HG03439 (cell line): ENCODE measurements at regions not wholly inside any gene's neighbourhood (a gene's known extent, or its start where the extent isn't known, plus 50 kb on each side); places are given as distances from the start of the nearest gene placed in this dataset.
"Not testable (repeated sequence)": the region's sequence is repeated elsewhere in the genome, so short reads cannot be mapped to it uniquely, and the experiment has no call there.

ENCODE experiments used
- ATAC-seq: cut with Tn5 transposase; IDR thresholded peaks from one replicate; pipeline ENCODE4 v1.9.1; 2021; ENCODE audit warnings: mild to moderate bottlenecking, moderate library complexity; ENCODE audit not compliant: unreplicated experiment

GRCh38 chr15:62404194-62404985, 239.3 kb upstream of the C2CD4B start:
- no peak for ATAC-seq

DNA sequence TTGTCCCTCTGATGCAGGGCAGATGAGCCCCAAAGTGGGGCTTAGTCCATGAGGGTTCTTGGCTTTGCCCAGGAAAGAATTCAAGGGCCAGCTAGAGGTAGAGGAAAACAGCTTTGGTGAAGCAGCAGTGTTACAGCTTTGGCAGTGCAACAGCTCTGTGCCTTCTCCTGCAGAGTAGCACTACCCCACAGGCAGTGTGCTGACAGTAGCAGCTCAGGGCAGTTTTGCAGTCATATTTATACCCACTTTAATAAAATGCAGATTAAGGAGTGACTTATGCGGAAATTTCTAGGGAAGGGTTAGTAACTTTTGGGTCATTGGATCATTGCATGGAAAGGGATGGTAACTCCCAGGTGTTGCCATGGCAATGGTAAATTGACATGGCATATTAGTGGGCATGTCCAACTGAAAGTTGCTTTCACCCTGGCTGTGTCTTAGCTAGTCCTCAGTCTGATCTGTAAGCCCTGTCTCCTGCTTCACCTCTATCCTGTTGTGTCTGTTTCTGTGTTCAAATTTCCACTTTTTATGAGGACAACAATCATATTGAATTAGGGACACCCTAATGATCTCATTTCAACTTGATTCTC, 241.3 kb upstream of the C2CD4B start:
- ATAC-seq: no peak

DNA sequence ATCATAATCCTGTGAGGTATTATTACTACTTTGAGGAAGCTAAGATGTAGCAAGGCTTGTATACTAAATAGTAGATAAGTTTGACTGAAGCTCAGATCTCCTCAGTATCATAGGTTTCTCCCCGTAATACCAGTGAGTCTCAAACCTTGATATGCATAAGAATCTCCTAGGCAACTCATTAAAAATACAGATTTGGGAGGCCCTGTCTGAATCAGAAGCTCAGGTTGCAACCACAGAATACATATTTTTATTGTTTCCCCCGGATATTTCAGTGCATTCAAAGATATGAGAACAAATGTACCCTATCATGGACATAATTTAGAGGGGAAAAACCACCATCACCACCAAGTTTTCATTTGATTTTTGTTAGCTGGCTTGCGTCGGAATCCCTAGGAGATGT, 242.1 kb upstream of the C2CD4B start:
- ATAC-seq: no peak

DNA sequence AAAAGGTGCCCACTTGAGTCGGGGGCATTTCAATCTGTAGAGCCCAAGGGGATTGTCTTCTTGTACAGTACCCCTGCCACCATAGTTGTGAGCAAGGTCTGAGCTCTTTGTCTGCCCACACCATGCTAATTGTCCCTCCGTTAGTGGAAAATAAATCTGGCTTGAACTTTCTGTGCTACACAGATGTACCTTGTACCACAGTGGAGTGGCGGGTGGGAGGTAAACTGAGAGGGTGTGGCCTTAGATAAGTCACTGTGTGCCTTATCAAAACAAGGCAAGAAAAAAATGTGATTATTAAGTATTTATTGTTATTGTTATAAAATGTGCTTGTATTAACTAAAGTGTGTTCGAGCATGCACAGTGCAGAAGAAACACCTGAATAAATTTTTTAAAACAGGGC, 242.9 kb upstream of the C2CD4B start:
- ATAC-seq: no peak

DNA sequence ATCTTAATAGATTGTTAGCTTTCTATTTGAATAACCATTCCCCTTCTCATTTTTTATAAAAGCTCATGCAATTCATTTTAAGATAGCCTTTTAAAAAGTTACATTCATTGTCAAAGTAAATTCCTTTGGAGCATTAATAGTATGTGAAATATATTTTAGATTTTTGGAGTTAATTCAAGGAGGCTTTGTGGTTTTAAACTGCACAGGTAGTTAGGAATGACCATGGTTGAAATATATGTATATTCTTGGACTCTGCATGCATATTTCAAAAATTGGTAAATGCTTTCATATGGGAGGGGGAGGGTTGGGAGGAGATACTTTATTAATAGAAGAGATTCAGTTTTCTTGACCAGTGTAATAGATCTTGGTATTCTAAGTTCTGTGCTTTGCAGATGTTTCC, 244.4 kb upstream of the C2CD4B start:
- no peak for ATAC-seq

GRCh38 chr15:62412686-62413085, 247.6 kb upstream of the C2CD4B start:
- no peak for ATAC-seq

DNA sequence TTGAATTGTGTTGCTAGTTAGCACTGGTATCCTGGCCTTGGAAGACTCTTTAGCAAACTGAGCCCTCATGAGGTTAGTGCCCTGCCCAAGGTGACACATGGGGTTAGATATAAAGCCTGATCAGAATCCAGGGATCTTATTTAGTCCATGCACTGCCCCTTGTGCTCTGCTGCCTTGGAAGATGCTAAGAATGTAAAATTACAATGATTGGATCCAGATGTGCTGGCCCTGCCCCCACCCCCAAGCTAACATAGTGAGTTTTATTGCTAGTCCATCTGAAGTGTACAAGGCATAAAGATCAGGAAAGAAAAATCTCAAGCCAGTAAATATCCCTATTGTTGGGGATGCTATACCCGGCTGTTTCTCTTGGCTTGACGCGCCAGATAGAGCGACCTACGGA, 248.1 kb upstream of the C2CD4B start:
- no peak for ATAC-seq

- no peak for ATAC-seq
Observed at GRCh38 chr15:62413786-62414185, 248.7 kb upstream of the C2CD4B start.

DNA sequence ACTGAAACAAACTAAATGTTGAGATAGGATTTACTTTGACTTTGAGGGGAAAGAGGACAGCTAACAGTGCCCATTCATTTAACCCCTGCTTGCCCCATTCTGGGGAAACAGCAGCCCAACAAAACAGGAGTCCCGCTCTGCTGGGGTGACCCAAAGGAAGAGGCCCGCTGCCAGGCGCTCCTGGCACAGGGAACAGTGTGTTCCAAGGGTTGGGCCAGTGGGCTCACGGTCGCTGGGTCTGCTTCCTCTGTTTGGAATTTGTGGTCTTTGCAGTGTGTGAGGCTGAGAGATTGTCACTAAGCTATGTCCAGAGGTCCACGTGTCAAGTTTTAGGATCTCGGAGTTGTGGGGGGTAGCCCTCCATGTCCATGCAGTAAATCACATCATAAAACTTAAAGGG, 250.4 kb upstream of the C2CD4B start:
- ATAC-seq: no peak

- no peak for ATAC-seq
Observed at GRCh38 chr15:62416526-62416925, 251.4 kb upstream of the C2CD4B start.

DNA sequence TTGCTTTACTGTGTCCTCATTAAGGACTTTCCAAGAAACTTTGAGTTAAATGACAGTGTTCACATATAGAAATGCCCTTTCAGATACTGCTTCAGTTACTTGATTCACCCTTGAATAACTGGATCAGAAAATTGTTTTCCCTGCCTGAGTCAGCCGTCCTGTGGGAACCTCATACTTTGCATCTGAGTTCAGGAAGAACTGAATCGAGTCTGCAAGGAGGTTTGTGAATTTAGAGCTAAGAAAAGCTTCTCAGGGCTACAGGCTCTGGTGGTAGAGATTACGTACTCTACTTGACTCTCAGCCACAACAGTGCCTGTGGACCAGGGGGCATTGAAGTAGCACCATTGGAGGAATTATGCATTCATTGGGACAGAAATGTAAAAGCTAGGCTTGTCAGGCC, 252.4 kb upstream of the C2CD4B start:
- ATAC-seq: no peak

GRCh38 chr15:62418496-62418895, 253.4 kb upstream of the C2CD4B start:
- ATAC-seq: not testable (repeated sequence)

- no peak for ATAC-seq
Observed at GRCh38 chr15:62419192-62419591, 254.1 kb upstream of the C2CD4B start.

- ATAC-seq: not testable (repeated sequence)
Observed at GRCh38 chr15:62420371-62420770, 255.3 kb upstream of the C2CD4B start.

DNA sequence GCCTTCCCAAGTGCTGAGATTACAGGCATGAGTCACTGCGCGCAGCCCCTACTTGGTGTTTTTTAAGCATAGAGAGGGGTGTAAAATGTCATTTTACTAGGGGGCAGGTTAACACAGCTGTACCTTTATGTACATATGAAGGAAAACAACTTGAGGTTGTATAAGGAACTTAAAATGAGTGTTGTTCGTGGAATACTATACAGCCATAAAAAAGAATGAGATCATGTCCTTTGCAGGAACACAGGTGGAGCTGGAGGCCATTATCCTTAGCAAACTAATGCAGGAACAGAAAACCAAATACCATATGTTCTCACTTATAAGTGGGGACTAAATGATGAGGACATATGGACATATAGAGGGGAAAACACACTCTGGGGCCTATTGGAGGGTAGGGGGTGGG, 256.2 kb upstream of the C2CD4B start:
- no peak for ATAC-seq

DNA sequence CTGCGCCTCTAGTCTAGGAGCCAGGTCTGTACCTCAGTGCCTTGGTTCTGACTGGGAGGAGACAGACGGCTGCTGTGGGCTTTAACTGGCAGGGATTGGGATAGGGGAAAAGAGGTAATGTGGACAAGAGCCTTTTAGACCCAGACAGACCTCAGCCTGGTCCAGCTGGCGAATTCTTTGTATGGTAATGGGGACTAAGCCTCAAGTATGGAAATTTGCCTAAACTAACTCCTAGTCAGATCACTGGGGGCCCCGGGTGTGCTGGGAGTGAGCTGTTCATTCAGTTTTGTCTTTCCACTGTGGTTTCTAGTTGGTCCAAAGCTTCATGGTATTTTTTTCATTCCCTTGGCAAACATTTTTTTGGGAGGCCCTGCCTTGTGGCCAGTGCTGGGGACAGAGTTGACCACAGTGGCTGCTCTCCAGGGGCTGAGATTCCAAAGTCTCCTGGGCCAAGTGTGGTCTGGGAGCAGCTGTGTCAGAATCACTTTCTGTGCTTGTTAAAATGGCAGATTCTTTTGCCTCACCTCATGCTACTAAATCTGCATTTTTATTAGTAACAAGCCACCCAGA, 261.4 kb upstream of the C2CD4B start:
- no peak for ATAC-seq

DNA sequence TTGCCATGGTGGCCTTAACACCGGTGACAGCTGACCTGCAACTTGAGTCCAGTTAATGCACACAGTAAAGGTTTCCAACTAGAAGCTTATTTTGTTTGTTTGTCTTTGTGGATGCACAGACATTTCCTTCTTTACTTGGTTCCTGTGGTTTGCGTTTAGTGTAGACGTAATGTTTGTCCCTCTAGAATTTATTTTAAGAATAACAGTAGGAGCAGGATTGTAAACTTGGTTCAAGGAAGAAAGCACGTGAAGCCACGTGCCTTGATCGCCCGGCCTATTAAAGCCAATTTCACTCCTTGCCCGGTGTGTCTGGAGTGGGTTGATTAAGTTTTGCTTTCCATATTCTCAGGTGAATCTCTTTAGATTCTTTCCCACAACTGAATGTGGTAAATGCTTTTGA, 263.2 kb upstream of the C2CD4B start:
- no peak for ATAC-seq

- no peak for ATAC-seq
Observed at GRCh38 chr15:62428851-62429598, 263.9 kb upstream of the C2CD4B start.

- no peak for ATAC-seq
Observed at GRCh38 chr15:62430056-62430455, 265.0 kb upstream of the C2CD4B start.

DNA sequence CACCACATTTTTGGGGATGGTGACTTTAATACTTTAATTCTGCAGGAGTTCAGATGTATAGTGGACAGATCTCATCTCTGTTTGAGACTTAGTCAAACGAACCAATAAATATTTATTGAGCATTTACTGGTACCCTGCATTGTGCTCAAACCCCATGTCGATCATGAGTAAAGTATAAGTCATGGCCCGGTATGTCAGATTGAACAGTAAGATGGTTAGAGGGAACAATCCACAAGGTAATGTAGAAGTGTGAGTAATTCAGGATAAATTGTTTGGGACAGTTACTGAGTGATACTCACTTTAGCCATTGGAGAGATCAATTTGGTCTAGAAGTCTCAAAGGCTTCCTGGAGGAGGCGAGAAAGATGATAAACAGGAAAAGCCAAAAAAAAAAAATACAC, 265.5 kb upstream of the C2CD4B start:
- ATAC-seq: no peak

DNA sequence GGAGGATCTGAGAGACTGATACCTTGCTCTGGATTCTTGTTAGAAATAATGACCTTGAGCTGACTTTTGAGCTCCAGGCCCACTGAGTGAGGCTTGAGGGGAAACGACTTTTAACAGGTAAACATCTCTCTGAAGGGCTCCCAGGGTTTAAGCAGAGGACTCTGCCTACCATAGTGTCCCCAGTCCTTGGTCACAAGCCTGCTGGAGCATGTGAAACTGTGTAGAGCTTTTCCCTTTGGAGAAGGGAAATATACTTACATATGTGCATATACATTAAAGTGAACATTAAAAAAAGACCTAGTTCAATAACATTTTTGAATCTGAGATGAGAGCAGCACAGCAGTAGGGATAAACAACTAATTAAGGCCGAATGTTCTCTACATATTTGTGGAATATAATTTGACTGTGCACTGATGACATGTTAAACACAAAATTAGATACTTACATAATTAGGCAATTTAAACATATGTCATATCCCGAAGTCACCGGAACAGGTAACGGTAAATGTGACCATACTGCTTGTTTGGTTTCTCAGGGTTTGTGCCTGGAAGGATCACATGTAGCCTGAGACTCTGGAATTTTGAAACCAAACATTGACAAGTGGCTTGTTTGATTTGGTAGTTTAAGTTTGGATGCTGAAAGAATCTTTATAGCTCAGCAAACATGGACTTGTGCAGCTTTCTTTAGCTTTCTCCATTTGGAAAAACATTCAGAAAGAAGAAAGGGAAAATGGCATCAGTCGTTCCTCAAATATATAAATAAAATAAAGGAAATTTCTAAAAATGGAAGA, 266.1 kb upstream of the C2CD4B start:
- no peak for ATAC-seq
